ENCODE measurements at regions not wholly inside any gene's neighbourhood (a gene's known extent, or its start where the extent isn't known, plus 50 kb on each side); places are given as distances from the start of the nearest gene placed in this dataset.
A peak's percentile ranks its signal among the peaks of the same experiment; 100 is the strongest.

DNA sequence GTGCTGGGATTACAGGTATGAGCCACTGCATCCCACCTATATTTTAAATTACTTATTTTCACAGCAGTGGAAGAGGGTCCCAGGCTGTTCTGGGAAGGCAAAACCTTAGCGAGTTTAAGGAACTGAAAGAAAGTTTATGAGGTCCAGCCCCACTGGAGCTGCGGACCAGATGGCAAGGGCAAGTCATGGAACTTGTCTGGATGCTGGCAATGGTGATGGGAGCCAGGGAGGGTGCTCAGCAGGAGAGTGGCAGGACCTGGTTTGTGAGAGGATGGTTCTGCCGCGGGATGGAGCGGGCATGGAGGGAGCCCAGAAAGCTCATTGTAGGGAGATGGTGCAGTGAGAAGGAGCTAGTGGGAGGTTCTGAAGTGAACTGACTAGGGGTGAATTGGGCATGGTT is 50.6 kb upstream of the SLC45A1 start:
- no peaks in the 10 kb centered on the region for H3K36me3 Mint-ChIP-seq (ENCODE audit: low read depth)
- peaks cover 21% of the 10 kb centered on the region for H3K4me1 Mint-ChIP-seq
- no peak overlapping the region for H3K4me3 Mint-ChIP-seq
- DNase-seq, result no peak
- H3K27ac Mint-ChIP-seq, result no peak overlapping the region
- peaks cover 19% of the 10 kb centered on the region for H3K27me3 Mint-ChIP-seq (ENCODE audit: low read depth, poor library complexity)
- H3K9me3 Mint-ChIP-seq, result no peaks in the 10 kb centered on the region
- TF ChIP-seq, protein P1, sequence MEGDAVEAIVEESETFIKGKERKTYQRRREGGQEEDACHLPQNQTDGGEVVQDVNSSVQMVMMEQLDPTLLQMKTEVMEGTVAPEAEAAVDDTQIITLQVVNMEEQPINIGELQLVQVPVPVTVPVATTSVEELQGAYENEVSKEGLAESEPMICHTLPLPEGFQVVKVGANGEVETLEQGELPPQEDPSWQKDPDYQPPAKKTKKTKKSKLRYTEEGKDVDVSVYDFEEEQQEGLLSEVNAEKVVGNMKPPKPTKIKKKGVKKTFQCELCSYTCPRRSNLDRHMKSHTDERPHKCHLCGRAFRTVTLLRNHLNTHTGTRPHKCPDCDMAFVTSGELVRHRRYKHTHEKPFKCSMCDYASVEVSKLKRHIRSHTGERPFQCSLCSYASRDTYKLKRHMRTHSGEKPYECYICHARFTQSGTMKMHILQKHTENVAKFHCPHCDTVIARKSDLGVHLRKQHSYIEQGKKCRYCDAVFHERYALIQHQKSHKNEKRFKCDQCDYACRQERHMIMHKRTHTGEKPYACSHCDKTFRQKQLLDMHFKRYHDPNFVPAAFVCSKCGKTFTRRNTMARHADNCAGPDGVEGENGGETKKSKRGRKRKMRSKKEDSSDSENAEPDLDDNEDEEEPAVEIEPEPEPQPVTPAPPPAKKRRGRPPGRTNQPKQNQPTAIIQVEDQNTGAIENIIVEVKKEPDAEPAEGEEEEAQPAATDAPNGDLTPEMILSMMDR (IDR thresholded peaks at IDR 0.05), result no peak

GRCh38 chr1:8266436-8267165 is 51.3 kb upstream of the SLC45A1 start:
- H3K27ac Mint-ChIP-seq, result no peak overlapping the region
- no peak overlapping the region for H3K4me3 Mint-ChIP-seq
- TF ChIP-seq, protein P1 (IDR thresholded peaks at IDR 0.05), result no peak
- peaks cover 19% of the 10 kb centered on the region for H3K27me3 Mint-ChIP-seq (ENCODE audit: low read depth, poor library complexity)
- peaks cover 21% of the 10 kb centered on the region for H3K4me1 Mint-ChIP-seq
- no peaks in the 10 kb centered on the region for H3K9me3 Mint-ChIP-seq
- no peaks in the 10 kb centered on the region for H3K36me3 Mint-ChIP-seq (ENCODE audit: low read depth)
- DNase-seq, result no peak

DNA sequence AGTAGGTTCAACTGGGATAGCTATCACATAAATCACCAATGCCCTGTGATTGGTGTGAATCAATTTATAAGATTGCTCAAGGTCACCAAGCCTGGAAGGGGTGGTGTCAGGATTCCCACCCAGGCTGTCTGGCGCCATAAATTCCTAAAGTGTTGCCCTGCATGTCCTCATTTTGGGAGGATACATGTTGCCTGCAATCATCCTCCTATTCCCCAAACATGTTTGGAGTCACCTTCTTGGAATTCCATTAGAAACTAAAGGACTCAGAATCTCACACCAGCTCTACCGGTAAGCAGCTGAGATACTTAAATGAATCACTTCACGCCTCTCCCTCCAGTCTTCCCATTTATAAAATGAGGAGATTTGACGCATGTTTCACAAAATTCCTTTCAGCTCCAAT is 54.1 kb upstream of the SLC45A1 start:
- Mint-ChIP-seq H3K27me3 (ENCODE audit: low read depth, poor library complexity) (peaks cover 23% of the 10 kb centered on the region), H3K4me3 (no peak overlapping the region), H3K27ac (no peak overlapping the region), H3K9me3 (no peaks in the 10 kb centered on the region), H3K4me1 (peaks cover 31% of the 10 kb centered on the region), H3K36me3 (ENCODE audit: low read depth) (no peaks in the 10 kb centered on the region)
- no peak for DNase-seq
- TF ChIP-seq, protein P1 (IDR thresholded peaks at IDR 0.05), result no peak

- Mint-ChIP-seq H3K4me3 (no peak overlapping the region), H3K36me3 (ENCODE audit: low read depth) (no peaks in the 10 kb centered on the region), H3K4me1 (peaks cover 36% of the 10 kb centered on the region), H3K9me3 (peaks cover 5% of the 10 kb centered on the region), H3K27ac (peak overlapping the region; percentile 12), H3K27me3 (ENCODE audit: low read depth, poor library complexity) (peaks cover 12% of the 10 kb centered on the region)
- TF ChIP-seq, protein P1 (IDR thresholded peaks at IDR 0.05), result no peak
- DNase-seq, result no peak
Measured at GRCh38 chr1:8261398-8261762, 56.5 kb upstream of the SLC45A1 start.

- Mint-ChIP-seq H3K4me1 (peaks cover 40% of the 10 kb centered on the region), H3K27ac (no peak overlapping the region), H3K27me3 (ENCODE audit: low read depth, poor library complexity) (peaks cover 10% of the 10 kb centered on the region), H3K36me3 (ENCODE audit: low read depth) (no peaks in the 10 kb centered on the region), H3K9me3 (peaks cover 5% of the 10 kb centered on the region), H3K4me3 (peak overlapping the region; percentile 29)
- TF ChIP-seq, protein P1 (IDR thresholded peaks at IDR 0.05), result no peak
- no peak for DNase-seq
Measured at GRCh38 chr1:8259498-8260290, 58.2 kb upstream of the SLC45A1 start.
